Astrocyte (in vitro differentiated cells and primary cell): ENCODE measurements at regions not wholly inside any gene's neighbourhood (a gene's known extent, or its start where the extent isn't known, plus 50 kb on each side); places are given as distances from the start of the nearest gene placed in this dataset.

Experiments
- CTCF ChIP-seq: IDR thresholded peaks from 2 replicates; pipeline ENCODE4 v1.5.1; 2011; ENCODE audit warnings: low read depth, mild to moderate bottlenecking, inconsistent platforms, low read length, moderate library complexity; ENCODE audit not compliant: insufficient read depth
- EZH2 ChIP-seq: IDR thresholded peaks from 2 replicates; pipeline ENCODE4 v1.6.1; 2012; ENCODE audit warnings: mild to moderate bottlenecking, low read length, inconsistent platforms; ENCODE audit not compliant: insufficient read depth

DNA sequence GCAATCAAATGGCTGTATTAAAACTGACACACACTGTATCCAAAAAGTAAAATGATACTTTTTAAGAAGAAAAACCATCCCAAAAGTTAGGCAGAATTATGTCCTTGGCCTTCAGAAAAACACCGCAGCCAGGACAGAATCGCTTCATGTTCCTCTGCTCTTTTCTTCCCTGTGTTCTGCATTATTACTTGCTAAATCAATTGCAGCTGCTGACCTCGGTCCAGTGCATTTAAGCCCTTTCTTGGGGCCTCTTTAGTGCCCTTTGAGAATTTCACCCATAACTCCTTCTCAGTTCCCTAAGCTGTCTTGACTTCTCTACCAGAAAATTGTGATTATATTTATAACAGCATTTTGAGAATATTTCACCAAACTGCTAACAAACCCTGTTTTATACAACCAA lies 696.9 kb downstream of the PCDH7 start:
- TF ChIP-seq CTCF (no peak), EZH2 (no peak)
